H9 (cell line): ENCODE measurements at regions not wholly inside any gene's neighbourhood (a gene's known extent, or its start where the extent isn't known, plus 50 kb on each side); places are given as distances from the start of the nearest gene placed in this dataset.

Experiments used
- DNase-seq: peaks from one replicate; pipeline ENCODE4 v3.0.0-alpha.2; 2017
- H2AFZ ChIP-seq: one replicate; pipeline ENCODE4 v1.6.1; 2013; ENCODE audit warnings: mild to moderate bottlenecking, low read length, control low read depth, moderate library complexity
- H2AK5ac ChIP-seq: 2 replicates; pipeline ENCODE4 v1.6.1; 2013; ENCODE audit warnings: low read length, control low read depth, mixed read lengths; ENCODE audit not compliant: insufficient read length
- H2BK120ac ChIP-seq: one replicate; pipeline ENCODE4 v1.6.1; 2013; ENCODE audit warnings: low read depth, mild to moderate bottlenecking, low read length, control low read depth, inconsistent platforms; ENCODE audit not compliant: poor library complexity, severe bottlenecking
- H2BK12ac ChIP-seq: 2 replicates; pipeline ENCODE4 v1.6.1; 2013; ENCODE audit warnings: low read length, control low read depth, mixed read lengths, low read depth; ENCODE audit not compliant: insufficient read length
- H2BK15ac ChIP-seq: 2 replicates; pipeline ENCODE4 v1.6.1; 2013; ENCODE audit warnings: low read depth, low read length, control low read depth
- H2BK20ac ChIP-seq: one replicate; pipeline ENCODE4 v1.6.1; 2013; ENCODE audit warnings: low read depth, mild to moderate bottlenecking, low read length, control low read depth, inconsistent platforms; ENCODE audit not compliant: poor library complexity, severe bottlenecking
- H2BK5ac ChIP-seq: 2 replicates; pipeline ENCODE4 v1.6.1; 2013; ENCODE audit warnings: low read length, control low read depth, mixed read lengths; ENCODE audit not compliant: insufficient read length
- H3K14ac ChIP-seq: 2 replicates; pipeline ENCODE4 v1.6.1; 2013; ENCODE audit warnings: low read length, control low read depth; ENCODE audit not compliant: insufficient read depth
- H3K18ac ChIP-seq: 2 replicates; pipeline ENCODE4 v1.6.1; 2013; ENCODE audit warnings: low read depth, mild to moderate bottlenecking, mixed read lengths, low read length, control low read depth; ENCODE audit not compliant: insufficient read length
- H3K23ac ChIP-seq: 2 replicates; pipeline ENCODE4 v1.6.1; 2013; ENCODE audit warnings: low read length, control low read depth, mixed read lengths, low read depth; ENCODE audit not compliant: insufficient read length
- H3K23me2 ChIP-seq: 2 replicates; pipeline ENCODE4 v1.6.1; 2013; ENCODE audit warnings: low read depth, mild to moderate bottlenecking, mixed read lengths, low read length, control low read depth; ENCODE audit not compliant: insufficient read length, poor library complexity, severe bottlenecking
- H3K27ac ChIP-seq: 2 replicates; pipeline ENCODE4 v1.5.1; 2013; ENCODE audit warnings: low read length, control low read depth, mixed read lengths, low read depth; ENCODE audit not compliant: insufficient read length
- H3K27me3 ChIP-seq: 2 replicates; pipeline ENCODE4 v1.6.1; 2013; ENCODE audit warnings: low read length, control low read depth, inconsistent platforms; ENCODE audit not compliant: insufficient read depth
- H3K4ac ChIP-seq: 2 replicates; pipeline ENCODE4 v1.6.1; 2013; ENCODE audit warnings: low read depth, mild to moderate bottlenecking, control low read depth, inconsistent platforms, low read length, moderate library complexity
- H3K4me1 ChIP-seq: 2 replicates; pipeline ENCODE4 v1.6.1; 2013; ENCODE audit warnings: low read length, control low read depth, inconsistent platforms; ENCODE audit not compliant: insufficient read depth
- H3K4me2 ChIP-seq: 2 replicates; pipeline ENCODE4 v1.6.1; 2013; ENCODE audit warnings: low read length, control low read depth, mixed read lengths; ENCODE audit not compliant: insufficient read length, insufficient read depth
- H3K56ac ChIP-seq: 2 replicates; pipeline ENCODE4 v1.6.1; 2013; ENCODE audit warnings: low read depth, mild to moderate bottlenecking, mixed read lengths, low read length, control low read depth; ENCODE audit not compliant: insufficient read length
- H3K79me1 ChIP-seq: 2 replicates; pipeline ENCODE4 v1.6.1; 2013; ENCODE audit warnings: low read depth, mild to moderate bottlenecking, moderate library complexity, low read length, control low read depth, inconsistent platforms; ENCODE audit not compliant: insufficient read depth, poor library complexity, severe bottlenecking
- H3K79me2 ChIP-seq: 2 replicates; pipeline ENCODE4 v1.6.1; 2013; ENCODE audit warnings: low read length, control low read depth, inconsistent platforms; ENCODE audit not compliant: insufficient read depth
- H3K9ac ChIP-seq: 2 replicates; pipeline ENCODE4 v1.6.1; 2013; ENCODE audit warnings: low read length, control low read depth, mixed read lengths; ENCODE audit not compliant: insufficient read length; ENCODE audit errors: extremely low read depth
- H3K9me3 ChIP-seq: one replicate; pipeline ENCODE4 v1.6.1; 2013; ENCODE audit warnings: low read depth, low read length, inconsistent platforms; ENCODE audit not compliant: control insufficient read depth
- H3T11ph ChIP-seq: one replicate; pipeline ENCODE4 v1.6.1; 2013; ENCODE audit warnings: mild to moderate bottlenecking, low read length, control low read depth, inconsistent platforms
- H4K20me1 ChIP-seq: one replicate; pipeline ENCODE4 v1.6.1; 2013; ENCODE audit not compliant: control insufficient read depth, insufficient read length, insufficient read depth
- H4K5ac ChIP-seq: 2 replicates; pipeline ENCODE4 v1.6.1; 2013; ENCODE audit warnings: low read depth, mild to moderate bottlenecking, mixed read lengths, low read length, control low read depth; ENCODE audit not compliant: insufficient read length
- H4K8ac ChIP-seq: replicated peaks from 2 replicates; pipeline ENCODE4 v1.6.1; 2013; ENCODE audit warnings: low read length, control low read depth, mixed read lengths, low read depth; ENCODE audit not compliant: insufficient read length
- H4K91ac ChIP-seq: 2 replicates; pipeline ENCODE4 v1.6.1; 2013; ENCODE audit warnings: low read depth, mild to moderate bottlenecking, moderate library complexity, mixed read lengths, low read length, control low read depth; ENCODE audit not compliant: insufficient read length
- H3K27ac Mint-ChIP-seq, 3 experiments: 2 replicates in 2 of 3; 3 replicates in 1 of 3; pipeline ENCODE4 v1.8.0; 2020 to 2021; ENCODE audit warnings: mixed read lengths in 3 of 3, mild to moderate bottlenecking in 1 of 3, moderate library complexity in 1 of 3
- H3K27me3 Mint-ChIP-seq: 2 replicates; pipeline ENCODE4 v1.8.0; 2021; ENCODE audit warnings: low read depth, mild to moderate bottlenecking, moderate library complexity, mixed read lengths
- H3K36me3 Mint-ChIP-seq, 3 experiments: 2 replicates in 2 of 3; 3 replicates in 1 of 3; pipeline ENCODE4 v1.8.0; 2020 to 2021; ENCODE audit warnings: low read depth in 3 of 3, mixed read lengths in 3 of 3; ENCODE audit not compliant: insufficient read depth in 1 of 3
- H3K4me1 Mint-ChIP-seq, 2 experiments: 2 replicates each; pipeline ENCODE4 v1.8.0; 2020; ENCODE audit warnings: mixed read lengths in 2 of 2
- H3K4me3 Mint-ChIP-seq, 2 experiments: 2 replicates in 1 of 2; 3 replicates in 1 of 2; pipeline ENCODE4 v1.8.0; 2020 to 2021; ENCODE audit warnings: mild to moderate bottlenecking in 2 of 2, mixed read lengths in 2 of 2, moderate library complexity in 1 of 2
- H3K9me3 Mint-ChIP-seq, 2 experiments: 2 replicates in 1 of 2; 3 replicates in 1 of 2; pipeline ENCODE4 v1.8.0; 2020; ENCODE audit warnings: mild to moderate bottlenecking in 2 of 2, mixed read lengths in 2 of 2, moderate library complexity in 1 of 2
- CTCF ChIP-seq: fragments of 200-600 bp; sonication (generic); conservative IDR thresholded peaks from 3 replicates; pipeline ENCODE4 v1.8.0; 2021; ENCODE audit warnings: antibody characterized with exemption, mild to moderate bottlenecking
- WGBS: extraction: QIAGEN DNeasy Blood & Tissue Kit; methylation state at CpG from one replicate; pipeline ENCODE4 v1.1.7; 2013; ENCODE audit warnings: missing lambda C conversion rate, low lambda C conversion rate, mixed read lengths; ENCODE audit not compliant: insufficient read length; ENCODE audit errors: extremely low coverage; 5-methylcytosine and 5-hydroxymethylcytosine counted together

- H4K8ac ChIP-seq = no peak overlapping the region
- no peak overlapping the region for H2BK20ac ChIP-seq
- H3K9me3 ChIP-seq = no peaks in the 10 kb centered on the region
- no peak overlapping the region for H2BK12ac ChIP-seq
- H3K23ac ChIP-seq = no peak overlapping the region
- Mint-ChIP-seq H3K4me1 (peaks cover 7 to 12% of the 10 kb centered on the region in 2 experiments), H3K9me3 (peaks cover 5 to 56% of the 10 kb centered on the region in 2 experiments), H3K27ac (no peak overlapping the region), H3K27me3 (no peaks in the 10 kb centered on the region; the same call in 1 of the 2 replicates), H3K4me3 (no peak overlapping the region), H3K36me3 (peaks cover 0 to 4% (median 2%) of the 10 kb centered on the region in 3 experiments; a peak in 4 of 7 replicates)
- no peak overlapping the region for H3K56ac ChIP-seq
- no peak overlapping the region for H2AK5ac ChIP-seq
- no peak overlapping the region for H3K14ac ChIP-seq
- H3K27ac ChIP-seq = no peak overlapping the region
- no peak overlapping the region for H2AFZ ChIP-seq
- H3K18ac ChIP-seq = no peak overlapping the region
- H3T11ph ChIP-seq = no peak overlapping the region
- no peak overlapping the region for H3K9ac ChIP-seq
- no peak overlapping the region for H3K4me2 ChIP-seq
- H3K4me1 ChIP-seq = peaks cover 6% of the 10 kb centered on the region; the same call in 1 of the 2 replicates
- no peak overlapping the region for H2BK15ac ChIP-seq
- no peak overlapping the region for H3K4ac ChIP-seq
- no peaks in the 10 kb centered on the region for H3K23me2 ChIP-seq
- H3K27me3 ChIP-seq = no peaks in the 10 kb centered on the region
- WGBS = no CpG with 5 or more reads among the region's 3 CpGs
- no peak for TF ChIP-seq CTCF
- H4K5ac ChIP-seq = no peak overlapping the region
- no peak overlapping the region for H2BK120ac ChIP-seq
- DNase-seq = no peak
- no peaks in the 10 kb centered on the region for H4K20me1 ChIP-seq
- H2BK5ac ChIP-seq = no peak overlapping the region
- H3K79me1 ChIP-seq = no peaks in the 10 kb centered on the region
- no peak overlapping the region for H4K91ac ChIP-seq
- H3K79me2 ChIP-seq = no peaks in the 10 kb centered on the region
Observed at GRCh38 chrX:107301253-107301652, 94.8 kb downstream of the DNAAF6 start.
